GM12874 (cell line): ENCODE measurements at regions not wholly inside any gene's neighbourhood (a gene's known extent, or its start where the extent isn't known, plus 50 kb on each side); places are given as distances from the start of the nearest gene placed in this dataset.

ENCODE experiments used
- CTCF ChIP-seq: IDR thresholded peaks from 2 replicates; pipeline ENCODE4 v1.5.1; 2011; ENCODE audit warnings: low read depth, mild to moderate bottlenecking, control low read depth, low read length, moderate library complexity; ENCODE audit not compliant: insufficient read depth

GRCh38 chr4:36773467-36773866 is 471.1 kb upstream of the NWD2 start:
- no peak for TF ChIP-seq CTCF

- TF ChIP-seq CTCF = no peak
Observed at GRCh38 chr4:36775544-36775943, 469.0 kb upstream of the NWD2 start.

GRCh38 chr4:36779601-36780000 is 464.9 kb upstream of the NWD2 start:
- TF ChIP-seq CTCF = no peak

GRCh38 chr4:36785973-36786372 is 458.6 kb upstream of the NWD2 start:
- no peak for TF ChIP-seq CTCF

GRCh38 chr4:36786519-36786918 is 458.0 kb upstream of the NWD2 start:
- TF ChIP-seq CTCF = no peak

GRCh38 chr4:36794716-36795115 is 449.8 kb upstream of the NWD2 start:
- TF ChIP-seq CTCF = no peak

- no peak for TF ChIP-seq CTCF
Observed at GRCh38 chr4:36812149-36812548, 432.4 kb upstream of the NWD2 start.

- TF ChIP-seq CTCF = no peak
Observed at GRCh38 chr4:36815536-36815935, 429.0 kb upstream of the NWD2 start.
